ENCODE measurements at regions not wholly inside any gene's neighbourhood (a gene's known extent, or its start where the extent isn't known, plus 50 kb on each side); places are given as distances from the start of the nearest gene placed in this dataset.
"Not testable (repeated sequence)": the region's sequence is repeated elsewhere in the genome, so short reads cannot be mapped to it uniquely, and the experiment has no call there.

DNA sequence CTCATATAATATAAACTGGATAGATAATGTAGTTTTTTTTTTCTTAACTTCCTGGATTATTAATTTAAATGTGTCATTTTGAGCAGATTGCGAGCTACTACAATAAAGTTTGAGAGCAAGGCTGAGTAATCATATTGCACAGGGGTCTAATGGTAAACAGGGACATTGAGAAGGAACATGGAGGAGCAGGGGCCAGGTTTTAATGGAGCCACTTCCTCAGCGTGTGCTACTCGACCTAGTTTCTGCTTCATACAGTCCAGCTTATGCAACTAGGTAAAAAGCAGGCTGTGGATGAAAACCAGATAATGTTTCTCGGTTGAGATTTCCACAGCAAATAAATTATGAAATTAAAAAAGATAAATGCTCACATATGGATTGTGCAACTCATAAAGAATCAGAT, 1915.7 kb upstream of the CELF4 start:
- no peaks in the 10 kb centered on the region for H3K36me3 ChIP-seq
- no peak for DNase-seq
- H3K27me3 ChIP-seq: no peaks in the 10 kb centered on the region
- H3K9me3 ChIP-seq: no peaks in the 10 kb centered on the region
- no peak overlapping the region for H3K4me3 ChIP-seq

DNA sequence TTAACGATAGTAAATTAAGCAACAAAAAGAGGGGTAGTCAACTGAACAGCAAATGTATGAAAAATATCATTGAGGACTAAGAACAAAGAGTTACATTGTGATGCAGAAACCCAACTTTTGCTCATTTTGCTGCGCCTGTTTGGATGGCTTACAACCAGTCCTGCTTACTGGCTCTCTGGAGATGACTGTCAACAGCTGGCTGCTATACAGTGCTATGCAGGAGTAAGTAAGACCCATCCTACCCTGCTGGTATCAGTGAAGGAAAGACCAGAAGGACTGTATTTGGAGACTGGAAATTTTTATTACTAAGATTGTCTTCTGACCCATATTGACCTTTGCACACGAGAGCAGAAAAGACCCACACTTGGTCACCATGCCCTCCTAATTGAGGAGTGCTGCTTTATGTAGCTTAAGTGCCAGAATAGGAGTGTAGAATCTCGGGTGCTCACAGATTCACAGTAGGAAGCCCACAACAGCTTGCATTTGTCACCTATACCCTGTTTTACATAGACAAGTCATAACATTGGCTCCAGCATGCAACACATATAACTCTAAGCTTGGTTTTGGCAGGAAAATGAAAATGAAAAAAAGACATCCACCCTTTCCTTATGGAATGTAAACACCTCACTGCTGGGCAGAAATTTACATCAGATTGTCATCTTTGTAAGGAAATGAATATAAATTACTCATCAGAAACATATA, 1915.0 kb upstream of the CELF4 start:
- peak; percentile 5 for DNase-seq
- H3K9me3 ChIP-seq: no peaks in the 10 kb centered on the region
- H3K4me3 ChIP-seq: no peak overlapping the region

GRCh38 chr18:39464006-39464405, 1898.4 kb upstream of the CELF4 start:
- H3K9me3 ChIP-seq: no peaks in the 10 kb centered on the region

More for the DNA sequence above, 1915.0 kb upstream of the CELF4 start:
- Histone ChIP-seq H3K27me3 (no peaks in the 10 kb centered on the region), H3K36me3 (no peaks in the 10 kb centered on the region)

DNA sequence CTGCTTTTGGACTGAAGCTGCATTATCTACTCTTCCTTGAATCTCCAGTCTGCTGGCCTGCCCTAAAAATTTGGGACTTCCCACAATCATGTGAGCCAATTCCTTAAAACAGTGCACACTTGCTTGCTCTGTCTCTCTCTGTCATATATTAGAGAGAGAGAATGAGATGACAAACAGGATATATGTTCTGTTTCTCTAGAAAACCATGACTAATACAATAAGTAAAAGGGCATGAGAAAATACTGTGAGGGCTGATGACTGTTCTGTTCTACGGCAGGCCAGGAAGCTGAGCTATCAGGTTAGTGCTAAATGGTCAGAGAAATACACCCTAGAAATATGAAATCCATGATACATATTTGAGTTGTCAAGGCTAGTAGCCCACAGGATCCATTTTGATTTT, 1896.8 kb upstream of the CELF4 start:
- Histone ChIP-seq H3K9me3 (no peaks in the 10 kb centered on the region), H3K27me3 (no peaks in the 10 kb centered on the region), H3K4me3 (no peak overlapping the region), H3K36me3 (no peaks in the 10 kb centered on the region)
- no peak for DNase-seq

More at GRCh38 chr18:39464006-39464405, 1898.4 kb upstream of the CELF4 start:
- Histone ChIP-seq H3K36me3 (no peaks in the 10 kb centered on the region), H3K4me3 (no peak overlapping the region), H3K27me3 (no peaks in the 10 kb centered on the region)
- no peak for DNase-seq

- no peaks in the 10 kb centered on the region for H3K36me3 ChIP-seq
- no peak overlapping the region for H3K4me3 ChIP-seq
- no peak for DNase-seq
- H3K27me3 ChIP-seq: no peaks in the 10 kb centered on the region
- H3K9me3 ChIP-seq: no peaks in the 10 kb centered on the region
Observed at GRCh38 chr18:39460136-39460535, 1894.5 kb upstream of the CELF4 start.

DNA sequence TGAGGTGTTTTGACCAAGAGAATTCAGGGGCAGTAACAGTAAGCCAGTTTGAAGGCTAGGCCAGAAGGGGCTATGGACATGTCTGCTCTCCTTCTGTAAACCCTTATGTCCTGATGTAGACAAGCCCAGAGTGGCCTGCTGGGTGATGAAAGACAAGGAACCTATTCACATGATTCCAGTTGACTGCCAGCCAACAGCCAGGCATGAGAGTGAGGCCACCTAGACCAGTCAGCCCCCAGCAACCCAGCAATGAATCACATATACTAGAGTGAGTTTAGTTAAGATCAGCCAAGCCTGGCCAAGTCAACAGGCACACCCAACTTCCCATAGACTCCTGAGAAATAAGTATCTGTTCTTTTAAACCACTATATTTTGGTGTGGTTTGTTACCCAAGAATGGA, 1889.7 kb upstream of the CELF4 start:
- no peaks in the 10 kb centered on the region for H3K27me3 ChIP-seq
- no peaks in the 10 kb centered on the region for H3K9me3 ChIP-seq
- DNase-seq: peak; percentile 75
- no peak overlapping the region for H3K4me3 ChIP-seq
- no peaks in the 10 kb centered on the region for H3K36me3 ChIP-seq

DNA sequence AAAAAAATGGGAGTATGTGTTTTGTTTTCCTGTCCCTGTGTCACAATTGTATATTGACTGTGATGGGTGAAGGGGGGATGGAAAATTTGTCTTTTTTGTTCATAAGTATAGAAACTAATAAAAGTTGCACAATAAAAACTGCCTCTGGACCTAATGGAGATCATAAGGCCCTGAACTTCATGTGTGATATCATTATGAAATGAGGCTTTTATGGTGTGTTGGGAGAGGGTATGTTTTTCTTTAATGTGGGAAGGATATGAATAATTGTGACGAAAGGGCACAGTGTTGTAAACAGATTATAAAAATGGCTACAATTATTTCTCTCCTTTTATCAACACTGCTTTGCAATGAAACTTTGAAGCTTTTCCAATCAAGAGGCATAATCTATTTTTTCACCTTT, 1889.3 kb upstream of the CELF4 start:
- Histone ChIP-seq H3K27me3 (no peaks in the 10 kb centered on the region), H3K4me3 (no peak overlapping the region), H3K36me3 (no peaks in the 10 kb centered on the region), H3K9me3 (no peaks in the 10 kb centered on the region)
- no peak for DNase-seq

DNA sequence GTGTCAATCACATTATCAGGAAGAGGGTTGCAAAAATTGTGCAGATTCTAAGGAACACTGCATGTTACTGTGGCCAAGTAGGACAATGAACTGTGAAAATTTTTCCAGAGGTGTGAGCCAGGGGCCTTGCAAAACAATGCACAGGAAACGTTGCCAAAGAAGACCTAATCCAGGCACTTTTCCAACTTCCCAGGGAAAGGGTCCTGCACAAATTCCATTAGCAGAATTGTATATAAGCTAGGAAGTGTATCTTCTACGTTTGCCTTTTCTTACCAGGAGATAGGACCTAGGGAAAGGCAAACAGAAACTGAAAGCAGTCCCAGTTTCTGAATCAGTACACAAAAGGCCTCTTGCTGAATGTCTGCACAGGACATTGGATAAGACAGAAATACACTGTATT, 1888.3 kb upstream of the CELF4 start:
- no peaks in the 10 kb centered on the region for H3K9me3 ChIP-seq
- peak; percentile 55 for DNase-seq
- no peaks in the 10 kb centered on the region for H3K27me3 ChIP-seq
- no peaks in the 10 kb centered on the region for H3K36me3 ChIP-seq
- peak overlapping the region; percentile 7; the same call in 1 of the 2 replicates for H3K4me3 ChIP-seq

- Histone ChIP-seq H3K4me3 (no peak overlapping the region; the same call in 1 of the 2 replicates), H3K36me3 (no peaks in the 10 kb centered on the region), H3K27me3 (no peaks in the 10 kb centered on the region), H3K9me3 (no peaks in the 10 kb centered on the region)
- DNase-seq: no peak
Observed at GRCh38 chr18:39453356-39453755, 1887.8 kb upstream of the CELF4 start.

DNA sequence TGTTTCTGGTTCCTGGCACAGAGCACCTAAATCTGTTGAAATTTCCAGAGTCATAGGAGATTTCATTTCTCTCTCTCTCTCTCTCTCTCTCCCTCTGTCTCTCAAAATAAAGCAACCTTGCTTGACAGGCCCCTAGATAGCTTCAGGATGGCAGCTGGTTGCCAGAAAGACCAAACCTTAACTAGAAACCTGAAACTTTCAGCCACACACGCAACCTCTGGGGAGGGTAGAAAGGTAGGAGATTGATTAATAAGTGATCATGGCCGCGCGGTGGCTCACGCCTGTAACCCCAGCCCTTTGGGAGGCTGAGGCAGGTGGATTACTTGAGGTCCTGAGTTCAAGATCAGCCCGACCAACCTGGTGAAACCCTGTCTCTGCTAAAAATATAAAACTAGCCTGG, 1885.4 kb upstream of the CELF4 start:
- H3K27me3 ChIP-seq: no peaks in the 10 kb centered on the region
- DNase-seq: no peak
- no peaks in the 10 kb centered on the region for H3K9me3 ChIP-seq
- no peaks in the 10 kb centered on the region for H3K36me3 ChIP-seq
- no peak overlapping the region for H3K4me3 ChIP-seq

GRCh38 chr18:39449566-39449965, 1884.0 kb upstream of the CELF4 start:
- Histone ChIP-seq H3K9me3 (no peaks in the 10 kb centered on the region), H3K36me3 (no peaks in the 10 kb centered on the region), H3K27me3 (no peaks in the 10 kb centered on the region), H3K4me3 (no peak overlapping the region)
- no peak for DNase-seq

DNA sequence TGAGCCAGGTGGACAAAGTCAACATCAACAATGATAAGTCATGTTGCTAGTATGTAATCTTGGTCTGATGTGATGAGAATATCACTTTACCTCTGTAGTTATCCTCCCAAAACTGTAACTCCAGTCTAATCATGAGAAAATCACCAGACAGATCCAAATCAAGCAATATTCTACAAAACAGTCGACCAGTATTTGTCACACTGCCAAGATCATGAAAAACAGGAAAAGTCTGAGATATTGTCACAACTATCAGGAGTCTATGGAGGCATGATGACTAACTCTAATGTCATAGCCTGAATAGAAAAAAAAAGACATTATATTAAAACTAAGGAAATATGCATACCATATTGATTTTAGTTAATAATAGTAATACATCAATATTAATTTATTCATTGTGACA, 1883.3 kb upstream of the CELF4 start:
- H3K27me3 ChIP-seq: no peaks in the 10 kb centered on the region
- H3K4me3 ChIP-seq: no peak overlapping the region
- H3K36me3 ChIP-seq: no peaks in the 10 kb centered on the region
- H3K9me3 ChIP-seq: no peaks in the 10 kb centered on the region
- no peak for DNase-seq

DNA sequence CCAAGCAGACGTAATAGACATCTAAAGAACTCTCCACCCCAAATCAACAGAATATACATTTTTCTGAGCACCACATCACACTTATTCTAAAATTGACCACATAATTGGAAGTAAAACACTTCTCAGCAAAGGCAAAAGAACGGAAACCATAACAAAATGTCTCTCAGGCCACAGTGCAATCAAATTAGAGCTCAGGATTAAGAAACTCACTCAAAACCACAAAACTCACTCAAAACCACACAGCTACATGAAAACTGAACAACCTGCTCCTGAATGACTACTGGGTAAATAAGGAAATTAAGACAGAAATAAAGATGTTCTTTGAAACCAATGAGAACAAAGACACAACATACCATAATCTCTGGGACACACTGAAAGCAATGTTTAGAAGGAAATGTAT, 1879.4 kb upstream of the CELF4 start:
- not testable (repeated sequence) for DNase-seq, H3K36me3 ChIP-seq, H3K27me3 ChIP-seq, H3K4me3 ChIP-seq, H3K9me3 ChIP-seq

DNA sequence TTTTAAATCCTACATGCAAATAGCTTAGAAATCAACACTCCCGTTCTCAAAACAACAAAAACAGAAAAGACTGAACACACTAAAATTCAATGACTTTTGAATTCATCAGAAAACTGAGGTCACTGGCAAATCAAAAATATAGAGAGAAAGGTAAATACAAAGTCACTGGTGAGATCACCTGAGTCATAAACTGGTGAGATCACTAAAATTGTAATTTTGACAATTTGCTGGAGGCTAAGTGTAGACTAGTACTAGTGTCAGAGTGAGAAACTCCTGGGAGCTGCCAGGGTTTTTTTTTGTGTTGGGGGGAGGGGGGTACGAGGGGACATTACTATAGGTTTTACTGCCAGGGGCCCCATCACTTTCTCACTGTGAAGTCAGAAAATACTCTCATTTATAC, 1876.0 kb upstream of the CELF4 start:
- DNase-seq: no peak
- Histone ChIP-seq H3K27me3 (no peaks in the 10 kb centered on the region), H3K9me3 (no peaks in the 10 kb centered on the region), H3K36me3 (no peaks in the 10 kb centered on the region), H3K4me3 (no peak overlapping the region)

GRCh38 chr18:39435996-39436395, 1870.4 kb upstream of the CELF4 start:
- Histone ChIP-seq H3K9me3 (no peaks in the 10 kb centered on the region), H3K36me3 (no peaks in the 10 kb centered on the region), H3K4me3 (no peak overlapping the region), H3K27me3 (no peaks in the 10 kb centered on the region)
- DNase-seq: no peak

GRCh38 chr18:39435209-39435608, 1869.6 kb upstream of the CELF4 start:
- DNase-seq: no peak
- Histone ChIP-seq H3K4me3 (no peak overlapping the region), H3K9me3 (no peaks in the 10 kb centered on the region), H3K36me3 (no peaks in the 10 kb centered on the region), H3K27me3 (no peaks in the 10 kb centered on the region)

DNA sequence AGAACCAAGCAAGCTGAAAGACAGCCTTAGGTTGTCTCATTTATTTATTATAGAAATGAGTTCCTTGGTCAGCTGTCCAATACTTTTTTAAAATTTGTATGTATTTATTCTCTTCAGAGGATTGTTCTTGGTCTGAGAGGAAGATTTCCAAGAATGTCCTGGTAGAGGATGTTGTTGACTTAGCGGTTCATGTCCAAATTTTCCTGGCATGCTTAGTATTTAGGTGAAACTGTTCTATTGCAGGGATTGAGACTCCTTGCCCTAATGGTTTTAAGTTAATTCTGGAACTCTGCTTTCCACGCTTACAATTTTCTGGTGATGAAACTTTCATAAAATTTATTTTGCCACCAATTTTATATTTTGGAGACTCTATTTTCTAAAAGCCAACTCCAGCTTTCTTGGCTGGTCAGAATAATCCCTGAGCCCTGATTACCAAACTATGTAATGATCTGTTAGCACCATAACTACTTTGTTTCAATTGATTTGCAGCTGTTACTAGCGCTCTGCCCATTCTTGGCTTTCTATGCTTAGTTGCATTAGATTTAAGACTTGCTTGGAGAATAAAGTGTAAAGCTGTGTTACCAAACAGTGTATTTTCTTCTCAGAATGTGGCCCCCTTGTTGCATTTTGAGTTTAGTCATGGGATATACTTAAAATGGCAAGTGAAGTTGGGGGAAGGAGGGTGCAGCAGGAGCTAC, 1868.8 kb upstream of the CELF4 start:
- DNase-seq: no peak
- Histone ChIP-seq H3K36me3 (no peaks in the 10 kb centered on the region), H3K9me3 (no peaks in the 10 kb centered on the region), H3K4me3 (no peak overlapping the region), H3K27me3 (no peaks in the 10 kb centered on the region)

DNA sequence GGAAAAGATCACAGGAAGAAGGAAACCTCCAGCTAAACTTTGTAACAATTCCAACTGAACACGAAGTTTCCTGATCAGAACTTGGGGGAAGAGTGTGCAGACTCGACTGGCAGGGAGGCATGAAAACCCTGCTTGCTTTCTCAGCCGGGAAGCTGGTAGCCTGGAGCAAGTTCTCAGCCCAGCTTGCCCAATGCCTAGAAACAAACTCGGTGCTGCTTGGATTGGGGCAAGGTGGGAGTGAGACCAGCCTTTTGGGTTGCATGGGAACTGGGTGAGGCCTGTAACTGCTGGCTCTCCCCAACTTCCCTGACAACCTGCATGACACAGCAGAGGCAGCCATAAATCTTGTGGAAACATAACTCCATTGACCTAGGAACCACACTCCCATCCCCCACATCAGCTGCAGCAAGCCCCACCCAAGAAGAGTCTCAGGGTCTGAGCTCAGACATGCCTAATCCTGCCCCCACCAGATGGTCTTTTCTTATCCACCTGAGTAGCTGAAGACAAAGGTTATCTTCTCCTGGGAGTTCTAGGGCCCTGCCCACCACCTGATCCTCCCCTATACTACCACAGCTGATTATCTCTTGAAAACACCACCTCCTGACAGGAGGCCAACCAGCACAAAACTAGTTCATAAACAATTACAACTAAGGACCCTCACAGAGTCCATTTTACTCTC, 1859.7 kb upstream of the CELF4 start:
- H3K4me3 ChIP-seq: no peak overlapping the region
- DNase-seq: no peak
- H3K27me3 ChIP-seq: no peaks in the 10 kb centered on the region
- H3K9me3 ChIP-seq: no peaks in the 10 kb centered on the region
- H3K36me3 ChIP-seq: no peaks in the 10 kb centered on the region

Data from MG63 (cell line).